GM21723 (cell line): ENCODE measurements at regions not wholly inside any gene's neighbourhood (a gene's known extent, or its start where the extent isn't known, plus 50 kb on each side); places are given as distances from the start of the nearest gene placed in this dataset.
"Not testable (repeated sequence)": the region's sequence is repeated elsewhere in the genome, so short reads cannot be mapped to it uniquely, and the experiment has no call there.

Experiments used
- ATAC-seq: cut with Tn5 transposase; IDR thresholded peaks from one replicate; pipeline ENCODE4 v1.9.1; 2021; ENCODE audit warnings: mild to moderate bottlenecking, moderate library complexity; ENCODE audit not compliant: unreplicated experiment

GRCh38 chr2:71925268-71926088 lies 222.2 kb downstream of the CYP26B1 start:
- ATAC-seq = no peak

- ATAC-seq = peak; percentile 84
Measured at GRCh38 chr2:71923887-71924533, 223.7 kb downstream of the CYP26B1 start.

GRCh38 chr2:71923143-71923525 lies 224.5 kb downstream of the CYP26B1 start:
- ATAC-seq = no peak

- ATAC-seq = no peak
Measured at GRCh38 chr2:71922499-71923142, 225.0 kb downstream of the CYP26B1 start.

GRCh38 chr2:71922091-71922490 lies 225.6 kb downstream of the CYP26B1 start:
- ATAC-seq = no peak

- ATAC-seq = not testable (repeated sequence)
Measured at GRCh38 chr2:71920819-71921218, 226.8 kb downstream of the CYP26B1 start.

GRCh38 chr2:71919708-71920107 lies 228.0 kb downstream of the CYP26B1 start:
- no peak for ATAC-seq

GRCh38 chr2:71910277-71910676 lies 237.4 kb downstream of the CYP26B1 start:
- no peak for ATAC-seq

GRCh38 chr2:71908798-71909197 lies 238.9 kb downstream of the CYP26B1 start:
- no peak for ATAC-seq

- no peak for ATAC-seq
Measured at GRCh38 chr2:71907503-71907902, 240.2 kb downstream of the CYP26B1 start.

- no peak for ATAC-seq
Measured at GRCh38 chr2:71906357-71906973, 241.2 kb downstream of the CYP26B1 start.

- no peak for ATAC-seq
Measured at GRCh38 chr2:71905205-71905604, 242.5 kb downstream of the CYP26B1 start.

GRCh38 chr2:71903841-71904240 lies 243.8 kb downstream of the CYP26B1 start:
- no peak for ATAC-seq

GRCh38 chr2:71901466-71901865 lies 246.2 kb downstream of the CYP26B1 start:
- ATAC-seq = no peak

GRCh38 chr2:71898851-71899681 lies 248.6 kb downstream of the CYP26B1 start:
- ATAC-seq = no peak

GRCh38 chr2:71898375-71898774 lies 249.3 kb downstream of the CYP26B1 start:
- no peak for ATAC-seq

GRCh38 chr2:71897836-71898235 lies 249.8 kb downstream of the CYP26B1 start:
- ATAC-seq = no peak

GRCh38 chr2:71897137-71897480 lies 250.6 kb downstream of the CYP26B1 start:
- ATAC-seq = no peak

- ATAC-seq = no peak
Measured at GRCh38 chr2:71896385-71897136, 251.1 kb downstream of the CYP26B1 start.
